OCI-M2 (cell line): ENCODE measurements at regions not wholly inside any gene's neighbourhood (a gene's known extent, or its start where the extent isn't known, plus 50 kb on each side); places are given as distances from the start of the nearest gene placed in this dataset.
"Not testable (repeated sequence)": the region's sequence is repeated elsewhere in the genome, so short reads cannot be mapped to it uniquely, and the experiment has no call there.

Experiments
- DNase-seq: peaks from one replicate; lab custom pipeline; 2025; ENCODE audit not compliant: unreplicated experiment; lab: John Stamatoyannopoulos, UW

GRCh38 chr5:167823405-167823804 is 468.0 kb upstream of the WWC1 start:
- no peak for DNase-seq

GRCh38 chr5:167827766-167828165 is 463.7 kb upstream of the WWC1 start:
- no peak for DNase-seq

GRCh38 chr5:167831754-167832504 is 459.5 kb upstream of the WWC1 start:
- DNase-seq, result no peak

GRCh38 chr5:167832609-167833008 is 458.8 kb upstream of the WWC1 start:
- no peak for DNase-seq

GRCh38 chr5:167833456-167833855 is 458.0 kb upstream of the WWC1 start:
- DNase-seq, result no peak

- DNase-seq, result no peak
These were observed 456.3 kb upstream of the WWC1 start for GRCh38 chr5:167835146-167835545.

GRCh38 chr5:167837127-167837526 is 454.3 kb upstream of the WWC1 start:
- DNase-seq, result no peak

GRCh38 chr5:167839065-167839464 is 452.4 kb upstream of the WWC1 start:
- DNase-seq, result no peak

GRCh38 chr5:167840527-167841130 is 450.8 kb upstream of the WWC1 start:
- DNase-seq, result no peak

GRCh38 chr5:167843881-167844572 is 447.4 kb upstream of the WWC1 start:
- no peak for DNase-seq

- no peak for DNase-seq
These were observed 445.5 kb upstream of the WWC1 start for GRCh38 chr5:167845952-167846351.

- no peak for DNase-seq
These were observed 441.6 kb upstream of the WWC1 start for GRCh38 chr5:167849874-167850273.

GRCh38 chr5:167850911-167851310 is 440.5 kb upstream of the WWC1 start:
- DNase-seq, result no peak

- no peak for DNase-seq
These were observed 440.0 kb upstream of the WWC1 start for GRCh38 chr5:167851416-167851815.

GRCh38 chr5:167852515-167852914 is 438.9 kb upstream of the WWC1 start:
- DNase-seq, result no peak

- no peak for DNase-seq
These were observed 438.0 kb upstream of the WWC1 start for GRCh38 chr5:167853421-167853820.

GRCh38 chr5:167855818-167856217 is 435.6 kb upstream of the WWC1 start:
- DNase-seq, result no peak

- DNase-seq, result no peak
These were observed 434.1 kb upstream of the WWC1 start for GRCh38 chr5:167857321-167857720.

GRCh38 chr5:167858186-167858855 is 433.1 kb upstream of the WWC1 start:
- not testable (repeated sequence) for DNase-seq

GRCh38 chr5:167861129-167861927 is 430.1 kb upstream of the WWC1 start:
- no peak for DNase-seq

GRCh38 chr5:167861928-167862426 is 429.5 kb upstream of the WWC1 start:
- DNase-seq, result no peak
